Thoracic aorta (tissue), 2 donors: ENCODE measurements at regions not wholly inside any gene's neighbourhood (a gene's known extent, or its start where the extent isn't known, plus 50 kb on each side); places are given as distances from the start of the nearest gene placed in this dataset.
"Not testable (repeated sequence)": the region's sequence is repeated elsewhere in the genome, so short reads cannot be mapped to it uniquely, and the experiment has no call there.

Experiments used
- ATAC-seq: fragments of 150-250 bp; one replicate; pipeline ENCODE4 v1.8.0; 2017; ENCODE audit warnings: low read depth; ENCODE audit not compliant: insufficient number of reproducible peaks, low FRiP score
- DNase-seq: peaks from one replicate; pipeline ENCODE4 v3.0.0-alpha.2; 2020; ENCODE audit warnings: low spot score
- H3K27ac ChIP-seq, 2 donors: fragments of 200-600 bp; sonication (generic); 1 replicate in 1 of 2; 2 replicates in 1 of 2; pipeline ENCODE4 v1.5.1; 2016; ENCODE audit warnings: mild to moderate bottlenecking in 2 of 2, moderate library complexity in 2 of 2
- H3K27me3 ChIP-seq: fragments of 200-600 bp; sonication (generic); replicated peaks from 2 replicates; pipeline ENCODE4 v1.6.0; 2016; ENCODE audit warnings: mild to moderate bottlenecking; ENCODE audit not compliant: insufficient read depth
- H3K36me3 ChIP-seq: fragments of 200-600 bp; sonication (generic); one replicate; pipeline ENCODE4 v1.5.1; 2016
- H3K4me1 ChIP-seq, 2 donors: fragments of 200-600 bp; sonication (generic); 1 replicate in 1 of 2; 2 replicates in 1 of 2; pipeline versions ENCODE4 v1.5.1 to v1.6.0; 2016; ENCODE audit warnings: low read depth in 2 of 2, mild to moderate bottlenecking in 1 of 2; ENCODE audit not compliant: control insufficient read depth in 1 of 2
- H3K4me3 ChIP-seq: fragments of 200-600 bp; sonication (generic); 2 replicates; pipeline ENCODE4 v1.5.1; 2016; ENCODE audit warnings: mild to moderate bottlenecking
- H3K9me3 ChIP-seq: fragments of 200-600 bp; sonication (generic); 2 replicates; pipeline ENCODE4 v1.5.1; 2016
- TF ChIP-seq, protein P1 (sequence below): fragments of 200-600 bp; sonication (generic); IDR thresholded peaks from one replicate; pipeline ENCODE4 v1.5.1; 2019; ENCODE audit warnings: antibody characterized with exemption

DNA sequence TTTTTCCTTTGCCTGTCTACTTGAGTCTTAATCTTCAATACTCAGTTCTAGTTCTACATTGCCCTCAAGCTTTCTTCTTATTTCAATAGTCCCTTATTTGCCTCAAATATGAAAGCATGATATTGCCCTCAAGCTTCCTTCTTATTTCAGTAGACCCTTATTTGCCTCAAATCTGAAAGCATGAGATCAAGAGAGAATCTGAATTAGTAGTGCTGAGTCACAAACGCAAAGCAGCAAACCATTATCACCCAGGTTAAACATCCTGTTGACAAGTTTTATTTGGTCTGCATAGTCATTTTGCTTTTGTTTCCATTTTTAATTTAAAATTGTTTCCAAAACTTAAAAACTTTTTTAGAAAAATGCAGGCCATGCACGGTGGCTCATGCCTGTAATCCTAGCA lies 583.3 kb upstream of the FSHR start:
- TF ChIP-seq, protein P1, sequence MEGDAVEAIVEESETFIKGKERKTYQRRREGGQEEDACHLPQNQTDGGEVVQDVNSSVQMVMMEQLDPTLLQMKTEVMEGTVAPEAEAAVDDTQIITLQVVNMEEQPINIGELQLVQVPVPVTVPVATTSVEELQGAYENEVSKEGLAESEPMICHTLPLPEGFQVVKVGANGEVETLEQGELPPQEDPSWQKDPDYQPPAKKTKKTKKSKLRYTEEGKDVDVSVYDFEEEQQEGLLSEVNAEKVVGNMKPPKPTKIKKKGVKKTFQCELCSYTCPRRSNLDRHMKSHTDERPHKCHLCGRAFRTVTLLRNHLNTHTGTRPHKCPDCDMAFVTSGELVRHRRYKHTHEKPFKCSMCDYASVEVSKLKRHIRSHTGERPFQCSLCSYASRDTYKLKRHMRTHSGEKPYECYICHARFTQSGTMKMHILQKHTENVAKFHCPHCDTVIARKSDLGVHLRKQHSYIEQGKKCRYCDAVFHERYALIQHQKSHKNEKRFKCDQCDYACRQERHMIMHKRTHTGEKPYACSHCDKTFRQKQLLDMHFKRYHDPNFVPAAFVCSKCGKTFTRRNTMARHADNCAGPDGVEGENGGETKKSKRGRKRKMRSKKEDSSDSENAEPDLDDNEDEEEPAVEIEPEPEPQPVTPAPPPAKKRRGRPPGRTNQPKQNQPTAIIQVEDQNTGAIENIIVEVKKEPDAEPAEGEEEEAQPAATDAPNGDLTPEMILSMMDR: no peak
- DNase-seq: no peak
- Histone ChIP-seq H3K4me3 (no peak overlapping the region), H3K4me1 (no peaks in the 10 kb centered on the region), H3K9me3 (no peaks in the 10 kb centered on the region), H3K27me3 (no peaks in the 10 kb centered on the region), H3K36me3 (no peaks in the 10 kb centered on the region), H3K27ac (no peak overlapping the region)
- no peak for ATAC-seq

DNA sequence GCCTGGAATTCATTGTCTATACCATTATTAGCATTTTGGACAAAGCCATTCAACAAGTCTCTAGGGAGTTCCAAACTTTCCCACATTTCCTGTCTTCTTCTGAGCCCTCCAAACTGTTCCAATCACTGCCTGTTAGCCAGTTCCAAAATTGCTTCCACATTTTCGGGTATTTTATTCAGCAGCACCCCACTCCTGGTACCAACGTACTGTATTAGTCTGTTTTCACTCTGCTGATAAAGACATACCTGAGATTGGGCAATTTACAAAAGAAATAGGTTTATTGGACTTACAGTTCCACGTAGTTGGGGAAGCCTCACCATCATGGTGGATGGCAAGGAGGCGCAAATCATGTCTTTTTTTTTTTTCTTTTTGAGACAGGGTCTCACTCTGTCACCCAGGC lies 578.6 kb upstream of the FSHR start:
- H3K27me3 ChIP-seq, ATAC-seq: not testable (repeated sequence)

GRCh38 chr2:49719241-49719640 lies 564.9 kb upstream of the FSHR start:
- TF ChIP-seq, protein P1: no peak
- Histone ChIP-seq H3K9me3 (no peaks in the 10 kb centered on the region), H3K27me3 (no peaks in the 10 kb centered on the region), H3K36me3 (no peaks in the 10 kb centered on the region), H3K4me1 (no peaks in the 10 kb centered on the region), H3K4me3 (no peak overlapping the region), H3K27ac (no peak overlapping the region)
- DNase-seq: no peak
- ATAC-seq: no peak

More for the DNA sequence above, 578.6 kb upstream of the FSHR start:
- not testable (repeated sequence) for H3K4me1 ChIP-seq, H3K9me3 ChIP-seq, H3K27ac ChIP-seq, H3K36me3 ChIP-seq, DNase-seq, H3K4me3 ChIP-seq

- TF ChIP-seq, protein P1: no peak
- DNase-seq: no peak
- Histone ChIP-seq H3K9me3 (no peaks in the 10 kb centered on the region), H3K4me1 (no peaks in the 10 kb centered on the region), H3K27ac (no peak overlapping the region), H3K4me3 (no peak overlapping the region), H3K36me3 (no peaks in the 10 kb centered on the region), H3K27me3 (no peaks in the 10 kb centered on the region)
- ATAC-seq: no peak
These were observed 561.3 kb upstream of the FSHR start for GRCh38 chr2:49715597-49715996.

DNA sequence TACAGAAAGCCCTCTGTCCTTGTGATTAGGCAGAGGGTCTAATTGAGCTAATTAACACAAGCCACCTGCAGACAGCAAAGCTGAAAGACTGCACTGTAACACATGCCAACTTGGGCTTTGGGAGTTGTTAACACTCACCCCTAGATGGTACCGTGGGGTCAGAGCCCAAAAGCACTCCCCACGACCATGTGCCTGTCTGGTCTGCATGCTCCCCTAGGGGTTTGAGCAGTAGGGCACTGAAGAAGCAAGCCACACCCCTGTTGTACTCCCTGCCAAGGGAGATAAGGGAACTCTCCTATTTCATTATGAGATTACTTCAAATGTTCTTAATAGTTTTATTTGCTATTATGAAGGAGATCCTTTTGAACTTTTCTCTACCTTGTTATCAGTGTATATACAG lies 560.1 kb upstream of the FSHR start:
- no peak for ATAC-seq
- TF ChIP-seq, protein P1: no peak
- Histone ChIP-seq H3K9me3 (no peaks in the 10 kb centered on the region), H3K4me3 (no peak overlapping the region), H3K36me3 (no peaks in the 10 kb centered on the region), H3K4me1 (no peaks in the 10 kb centered on the region), H3K27ac (no peak overlapping the region), H3K27me3 (no peaks in the 10 kb centered on the region)
- no peak for DNase-seq

DNA sequence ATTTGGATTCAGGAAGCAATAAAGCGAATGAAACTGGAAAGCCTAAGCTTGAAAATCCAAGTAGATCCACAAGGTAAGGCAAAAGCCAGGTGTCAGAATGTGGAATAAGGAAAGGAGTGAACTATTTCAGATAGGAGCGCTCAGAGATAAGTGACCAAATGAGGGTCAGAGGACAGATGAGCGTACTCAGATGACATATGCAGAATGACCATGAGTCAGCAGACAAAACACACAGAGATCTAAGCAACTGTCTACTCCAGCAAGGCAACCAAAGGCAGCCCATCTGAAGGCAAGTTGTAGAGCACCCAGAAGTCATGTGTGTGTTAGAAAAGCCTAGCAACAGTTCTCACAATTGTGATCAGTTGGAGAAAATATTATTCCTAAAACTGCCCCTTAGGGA lies 548.4 kb upstream of the FSHR start:
- Histone ChIP-seq H3K4me3 (no peak overlapping the region), H3K27ac (no peak overlapping the region), H3K36me3 (no peaks in the 10 kb centered on the region), H3K9me3 (no peaks in the 10 kb centered on the region), H3K4me1 (no peaks in the 10 kb centered on the region), H3K27me3 (no peaks in the 10 kb centered on the region)
- TF ChIP-seq, protein P1: no peak
- no peak for DNase-seq
- no peak for ATAC-seq
